ENCODE measurements at regions not wholly inside any gene's neighbourhood (a gene's known extent, or its start where the extent isn't known, plus 50 kb on each side); places are given as distances from the start of the nearest gene placed in this dataset.

- TF ChIP-seq CTCF (IDR thresholded peaks at IDR 0.05; ENCODE audit: insufficient read depth, low read depth, low read length, missing control alignments), result no peak
- DNase-seq (ENCODE audit: low read depth), result no peak
- no peak overlapping the region for H3K4me3 ChIP-seq (ENCODE audit: low read depth, low read length)
Measured at GRCh38 chr13:78105656-78106055, 187.0 kb upstream of the EDNRB start.

GRCh38 chr13:78103936-78104335 lies 185.3 kb upstream of the EDNRB start:
- no peak for TF ChIP-seq CTCF (IDR thresholded peaks at IDR 0.05; ENCODE audit: insufficient read depth, low read depth, low read length, missing control alignments)
- H3K4me3 ChIP-seq (ENCODE audit: low read depth, low read length), result no peak overlapping the region
- no peak for DNase-seq (ENCODE audit: low read depth)

GRCh38 chr13:78102741-78103140 lies 184.1 kb upstream of the EDNRB start:
- TF ChIP-seq CTCF (IDR thresholded peaks at IDR 0.05; ENCODE audit: insufficient read depth, low read depth, low read length, missing control alignments), result no peak
- H3K4me3 ChIP-seq (ENCODE audit: low read depth, low read length), result no peak overlapping the region

GRCh38 chr13:78102121-78102677 lies 183.6 kb upstream of the EDNRB start:
- no peak for TF ChIP-seq CTCF (IDR thresholded peaks at IDR 0.05; ENCODE audit: insufficient read depth, low read depth, low read length, missing control alignments)
- DNase-seq (ENCODE audit: low read depth), result peak; percentile 14
- no peak overlapping the region for H3K4me3 ChIP-seq (ENCODE audit: low read depth, low read length)

More at GRCh38 chr13:78102741-78103140, 184.1 kb upstream of the EDNRB start:
- DNase-seq (ENCODE audit: low read depth), result no peak

GRCh38 chr13:78100486-78100885 lies 181.9 kb upstream of the EDNRB start:
- no peak for DNase-seq (ENCODE audit: low read depth)
- no peak for TF ChIP-seq CTCF (IDR thresholded peaks at IDR 0.05; ENCODE audit: insufficient read depth, low read depth, low read length, missing control alignments)

GRCh38 chr13:78098249-78098648 lies 179.6 kb upstream of the EDNRB start:
- DNase-seq (ENCODE audit: low read depth), result no peak
- no peak overlapping the region for H3K4me3 ChIP-seq (ENCODE audit: low read depth, low read length)
- TF ChIP-seq CTCF (IDR thresholded peaks at IDR 0.05; ENCODE audit: insufficient read depth, low read depth, low read length, missing control alignments), result no peak

More at GRCh38 chr13:78100486-78100885, 181.9 kb upstream of the EDNRB start:
- H3K4me3 ChIP-seq (ENCODE audit: low read depth, low read length), result no peak overlapping the region

GRCh38 chr13:78096221-78096620 lies 177.6 kb upstream of the EDNRB start:
- no peak overlapping the region for H3K4me3 ChIP-seq (ENCODE audit: low read depth, low read length)
- DNase-seq (ENCODE audit: low read depth), result no peak
- no peak for TF ChIP-seq CTCF (IDR thresholded peaks at IDR 0.05; ENCODE audit: insufficient read depth, low read depth, low read length, missing control alignments)
